A549 (cell line): ENCODE measurements at regions not wholly inside any gene's neighbourhood (a gene's known extent, or its start where the extent isn't known, plus 50 kb on each side); places are given as distances from the start of the nearest gene placed in this dataset.

Source experiments
- ATAC-seq, 2 experiments: fragments of 200-7000 bp in 1 of 2; fragments of >200 bp in 1 of 2; cut with Nextera tagmentation in 1 of 2; cut with Tn5 transposase in 1 of 2; 3 replicates each; pipeline versions ENCODE4 v1.8.0 to v1.9.1; 2018 to 2020; ENCODE audit warnings: mild to moderate bottlenecking in 1 of 2, moderate library complexity in 1 of 2
- CTCF ChIA-PET: fragments of 300-600 bp; sonication (Branson Sonifier 250); formaldehyde crosslinking; extraction: SDS; loops from one replicate; lab custom pipeline; 2021; ENCODE audit warnings: antibody characterized with exemption, inconsistent platforms; lab: Yijun Ruan, JAX
- POLR2A ChIA-PET: fragments of 350-600 bp; formaldehyde crosslinking; extraction: SDS; loops from one replicate; lab custom pipeline; 2021; ENCODE audit warnings: antibody characterized with exemption, inconsistent platforms; lab: Yijun Ruan, JAX
- DNase-seq, 2 experiments: peaks; one replicate each; pipeline versions ENCODE4 v3.0.0 to v3.0.0-alpha.2; 2011 to 2016; ENCODE audit warnings: low read depth in 1 of 2, low spot score in 1 of 2
- FAIRE-seq: peaks from 2 replicates; lab custom pipeline; 2011; peaks lifted over from hg19 to GRCh38; lab: Jason Lieb, UNC
- H3K27ac ChIP-seq, 2 experiments: fragments of >200 bp; sonication (Bioruptor Twin); formaldehyde crosslinking; 3 replicates each; pipeline ENCODE4 v1.5.1; 2016 to 2017
- H3K4me1 ChIP-seq: fragments of >200 bp; sonication (Bioruptor Twin); formaldehyde crosslinking; 3 replicates; pipeline ENCODE4 v1.6.1; 2016
- H3K4me2 ChIP-seq: fragments of >200 bp; sonication (Bioruptor Twin); formaldehyde crosslinking; 3 replicates; pipeline ENCODE4 v1.6.1; 2016
- H3K4me3 ChIP-seq: fragments of >200 bp; sonication (Bioruptor Twin); formaldehyde crosslinking; 3 replicates; pipeline ENCODE4 v1.5.1; 2016
- H3K9me3 ChIP-seq: fragments of >200 bp; sonication (Bioruptor Twin); formaldehyde crosslinking; 3 replicates; pipeline ENCODE4 v1.6.1; 2016
- CBX2 ChIP-seq: fragments of 200-600 bp; sonication (generic); IDR thresholded peaks from 2 replicates; pipeline ENCODE4 v1.6.1; 2016; ENCODE audit warnings: low read depth, mild to moderate bottlenecking, borderline replicate concordance
- CBX8 ChIP-seq: fragments of 200-600 bp; sonication (generic); IDR thresholded peaks from 2 replicates; pipeline ENCODE4 v1.6.1; 2016
- CEBPB ChIP-seq, 2 experiments: fragments of >200 bp in 1 of 2; sonication (Bioruptor Twin) in 1 of 2; formaldehyde crosslinking in 1 of 2; IDR thresholded peaks; 2 replicates each; pipeline ENCODE4 v1.6.1; 2012 to 2016
- EP300 ChIP-seq, 2 experiments: fragments of >200 bp; sonication (Bioruptor Twin); formaldehyde crosslinking; IDR thresholded peaks; 2 replicates in 1 of 2; 3 replicates in 1 of 2; pipeline ENCODE4 v1.6.1; 2016 to 2017
- FOSL2 ChIP-seq, 2 experiments: fragments of 450-650 bp in 1 of 2; fragments of >200 bp in 1 of 2; sonication (Bioruptor Twin) in 1 of 2; formaldehyde crosslinking; IDR thresholded peaks; 2 replicates each; pipeline versions ENCODE4 v1.5.0 to v1.6.1; 2016 to 2020; ENCODE audit warnings: mild to moderate bottlenecking in 1 of 2, moderate library complexity in 1 of 2
- HDAC2 ChIP-seq: fragments of 200-600 bp; sonication (generic); IDR thresholded peaks from 2 replicates; pipeline ENCODE4 v1.6.1; 2016
- HOXB5 ChIP-seq: fragments of 250-450 bp; sonication (Bioruptor Pico); IDR thresholded peaks from 2 replicates; pipeline ENCODE4 v1.5.0; 2020; ENCODE audit warnings: mild to moderate bottlenecking, moderate library complexity
- KDM1A ChIP-seq: fragments of 200-600 bp; sonication (generic); IDR thresholded peaks from 2 replicates; pipeline ENCODE4 v1.6.1; 2016; ENCODE audit warnings: low read depth, mild to moderate bottlenecking
- MAFK ChIP-seq: fragments of 450-650 bp; IDR thresholded peaks from 2 replicates; pipeline ENCODE4 v1.6.1; 2014; ENCODE audit not compliant: partially characterized antibody
- SMC3 ChIP-seq: fragments of >200 bp; sonication (Bioruptor Twin); formaldehyde crosslinking; IDR thresholded peaks from 3 replicates; pipeline ENCODE4 v1.6.1; 2018; ENCODE audit warnings: inconsistent platforms
- SREBF2 ChIP-seq: fragments of 450-650 bp; IDR thresholded peaks from 2 replicates; pipeline ENCODE4 v1.6.1; 2014; ENCODE audit warnings: mild to moderate bottlenecking, moderate library complexity
- TFCP2L1 ChIP-seq: fragments of 250-450 bp; sonication (Bioruptor Pico); IDR thresholded peaks from 2 replicates; pipeline ENCODE4 v1.5.0; 2021; ENCODE audit warnings: mild to moderate bottlenecking
- ZNF302 ChIP-seq: fragments of 250-450 bp; sonication (Bioruptor Pico); IDR thresholded peaks from 2 replicates; pipeline ENCODE4 v1.9.0; 2021; ENCODE audit warnings: inconsistent platforms, mild to moderate bottlenecking, moderate library complexity
- WGBS: methylation state at CpG from one replicate; pipeline ENCODE4 v1.1.6; 2017; ENCODE audit errors: missing lambda C conversion rate; 5-methylcytosine and 5-hydroxymethylcytosine counted together
- TF ChIP-seq, protein P1 (sequence below): IDR thresholded peaks from 2 replicates; pipeline ENCODE4 v1.6.1; 2012
- TF ChIP-seq, protein P2 (sequence below): fragments of 250-450 bp; sonication (Bioruptor Pico); IDR thresholded peaks from 2 replicates; pipeline ENCODE4 v1.5.0; 2021; ENCODE audit warnings: mild to moderate bottlenecking, moderate library complexity, borderline replicate concordance
- TF ChIP-seq, protein P3 (sequence below): fragments of >200 bp; sonication (Bioruptor Twin); formaldehyde crosslinking; IDR thresholded peaks from 3 replicates; pipeline ENCODE4 v1.5.1; 2016
- TF ChIP-seq, protein P4 (sequence below): fragments of 150-350 bp; IDR thresholded peaks from 2 replicates; pipeline ENCODE4 v1.6.1; 2014; ENCODE audit warnings: low read depth, mild to moderate bottlenecking, low read length
- TF ChIP-seq, protein P5 (sequence below): fragments of >200 bp; sonication (Bioruptor Twin); formaldehyde crosslinking; IDR thresholded peaks from 3 replicates; pipeline ENCODE4 v1.6.1; 2016
- TF ChIP-seq, protein P6 (sequence below): fragments of 250-450 bp; sonication (Bioruptor Pico); IDR thresholded peaks from 2 replicates; pipeline ENCODE4 v1.5.0; 2020; ENCODE audit warnings: low read depth, mild to moderate bottlenecking, moderate library complexity

DNA sequence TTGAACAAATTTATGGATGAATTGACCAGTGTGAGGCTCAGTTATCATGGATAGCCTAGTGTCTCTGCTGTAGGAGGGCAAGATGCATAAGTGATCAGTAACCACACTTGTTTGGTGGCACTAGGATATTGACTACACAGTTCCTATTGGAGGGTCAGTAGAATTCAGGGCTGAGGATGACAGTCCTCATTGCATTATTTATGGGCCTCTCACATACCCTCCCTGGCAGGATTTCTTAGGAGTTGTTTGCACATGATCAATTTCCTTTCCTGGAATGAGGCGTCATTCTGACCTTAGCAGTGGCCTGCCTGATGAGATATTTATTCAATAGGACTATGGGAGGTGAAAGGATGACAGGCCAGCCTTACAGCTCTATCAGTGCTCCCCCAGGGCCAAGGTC, 125.1 kb upstream of the AGBL1 start:
- no peak overlapping the region for H3K4me3 ChIP-seq
- DNase-seq (no peak), FAIRE-seq (no peak), ATAC-seq (no peak)
- ChIA-PET POLR2A (no interaction called here), CTCF (no interaction called here)
- WGBS, result 6% methylated on average over 1 of the region's 1 CpG
- no peak for TF ChIP-seq ZNF302 (CRISPR knock-in tag)
- no peak for TF ChIP-seq SREBF2
- TF ChIP-seq, protein P1, sequence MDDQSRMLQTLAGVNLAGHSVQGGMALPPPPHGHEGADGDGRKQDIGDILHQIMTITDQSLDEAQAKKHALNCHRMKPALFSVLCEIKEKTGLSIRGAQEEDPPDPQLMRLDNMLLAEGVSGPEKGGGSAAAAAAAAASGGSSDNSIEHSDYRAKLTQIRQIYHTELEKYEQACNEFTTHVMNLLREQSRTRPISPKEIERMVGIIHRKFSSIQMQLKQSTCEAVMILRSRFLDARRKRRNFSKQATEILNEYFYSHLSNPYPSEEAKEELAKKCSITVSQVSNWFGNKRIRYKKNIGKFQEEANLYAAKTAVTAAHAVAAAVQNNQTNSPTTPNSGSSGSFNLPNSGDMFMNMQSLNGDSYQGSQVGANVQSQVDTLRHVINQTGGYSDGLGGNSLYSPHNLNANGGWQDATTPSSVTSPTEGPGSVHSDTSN, result no peak
- no peak for TF ChIP-seq EP300 (IDR thresholded peaks at IDR 0.05)
- TF ChIP-seq CBX8, result no peak
- TF ChIP-seq FOSL2 (IDR thresholded peaks at IDR 0.05), result no peak
- TF ChIP-seq FOSL2 (CRISPR knock-in tag; IDR thresholded peaks at IDR 0.05), result no peak
- TF ChIP-seq, protein P2, sequence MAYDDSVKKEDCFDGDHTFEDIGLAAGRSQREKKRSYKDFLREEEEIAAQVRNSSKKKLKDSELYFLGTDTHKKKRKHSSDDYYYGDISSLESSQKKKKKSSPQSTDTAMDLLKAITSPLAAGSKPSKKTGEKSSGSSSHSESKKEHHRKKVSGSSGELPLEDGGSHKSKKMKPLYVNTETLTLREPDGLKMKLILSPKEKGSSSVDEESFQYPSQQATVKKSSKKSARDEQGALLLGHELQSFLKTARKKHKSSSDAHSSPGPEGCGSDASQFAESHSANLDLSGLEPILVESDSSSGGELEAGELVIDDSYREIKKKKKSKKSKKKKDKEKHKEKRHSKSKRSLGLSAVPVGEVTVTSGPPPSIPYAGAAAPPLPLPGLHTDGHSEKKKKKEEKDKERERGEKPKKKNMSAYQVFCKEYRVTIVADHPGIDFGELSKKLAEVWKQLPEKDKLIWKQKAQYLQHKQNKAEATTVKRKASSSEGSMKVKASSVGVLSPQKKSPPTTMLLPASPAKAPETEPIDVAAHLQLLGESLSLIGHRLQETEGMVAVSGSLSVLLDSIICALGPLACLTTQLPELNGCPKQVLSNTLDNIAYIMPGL (CRISPR knock-in tag), result no peak
- TF ChIP-seq, protein P3, sequence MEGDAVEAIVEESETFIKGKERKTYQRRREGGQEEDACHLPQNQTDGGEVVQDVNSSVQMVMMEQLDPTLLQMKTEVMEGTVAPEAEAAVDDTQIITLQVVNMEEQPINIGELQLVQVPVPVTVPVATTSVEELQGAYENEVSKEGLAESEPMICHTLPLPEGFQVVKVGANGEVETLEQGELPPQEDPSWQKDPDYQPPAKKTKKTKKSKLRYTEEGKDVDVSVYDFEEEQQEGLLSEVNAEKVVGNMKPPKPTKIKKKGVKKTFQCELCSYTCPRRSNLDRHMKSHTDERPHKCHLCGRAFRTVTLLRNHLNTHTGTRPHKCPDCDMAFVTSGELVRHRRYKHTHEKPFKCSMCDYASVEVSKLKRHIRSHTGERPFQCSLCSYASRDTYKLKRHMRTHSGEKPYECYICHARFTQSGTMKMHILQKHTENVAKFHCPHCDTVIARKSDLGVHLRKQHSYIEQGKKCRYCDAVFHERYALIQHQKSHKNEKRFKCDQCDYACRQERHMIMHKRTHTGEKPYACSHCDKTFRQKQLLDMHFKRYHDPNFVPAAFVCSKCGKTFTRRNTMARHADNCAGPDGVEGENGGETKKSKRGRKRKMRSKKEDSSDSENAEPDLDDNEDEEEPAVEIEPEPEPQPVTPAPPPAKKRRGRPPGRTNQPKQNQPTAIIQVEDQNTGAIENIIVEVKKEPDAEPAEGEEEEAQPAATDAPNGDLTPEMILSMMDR, result no peak
- no peak for TF ChIP-seq MAFK
- TF ChIP-seq HDAC2, result no peak
- TF ChIP-seq TFCP2L1, result no peak
- TF ChIP-seq KDM1A, result no peak
- TF ChIP-seq CEBPB (IDR thresholded peaks at IDR 0.05), result no peak
- no peak for TF ChIP-seq CBX2
- TF ChIP-seq HOXB5 (CRISPR knock-in tag), result no peak
- TF ChIP-seq, protein P4, sequence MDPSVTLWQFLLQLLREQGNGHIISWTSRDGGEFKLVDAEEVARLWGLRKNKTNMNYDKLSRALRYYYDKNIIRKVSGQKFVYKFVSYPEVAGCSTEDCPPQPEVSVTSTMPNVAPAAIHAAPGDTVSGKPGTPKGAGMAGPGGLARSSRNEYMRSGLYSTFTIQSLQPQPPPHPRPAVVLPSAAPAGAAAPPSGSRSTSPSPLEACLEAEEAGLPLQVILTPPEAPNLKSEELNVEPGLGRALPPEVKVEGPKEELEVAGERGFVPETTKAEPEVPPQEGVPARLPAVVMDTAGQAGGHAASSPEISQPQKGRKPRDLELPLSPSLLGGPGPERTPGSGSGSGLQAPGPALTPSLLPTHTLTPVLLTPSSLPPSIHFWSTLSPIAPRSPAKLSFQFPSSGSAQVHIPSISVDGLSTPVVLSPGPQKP, result no peak
- no peaks in the 10 kb centered on the region for H3K4me1 ChIP-seq
- no peak overlapping the region for H3K27ac ChIP-seq
- H3K4me2 ChIP-seq, result no peak overlapping the region
- no peaks in the 10 kb centered on the region for H3K9me3 ChIP-seq

DNA sequence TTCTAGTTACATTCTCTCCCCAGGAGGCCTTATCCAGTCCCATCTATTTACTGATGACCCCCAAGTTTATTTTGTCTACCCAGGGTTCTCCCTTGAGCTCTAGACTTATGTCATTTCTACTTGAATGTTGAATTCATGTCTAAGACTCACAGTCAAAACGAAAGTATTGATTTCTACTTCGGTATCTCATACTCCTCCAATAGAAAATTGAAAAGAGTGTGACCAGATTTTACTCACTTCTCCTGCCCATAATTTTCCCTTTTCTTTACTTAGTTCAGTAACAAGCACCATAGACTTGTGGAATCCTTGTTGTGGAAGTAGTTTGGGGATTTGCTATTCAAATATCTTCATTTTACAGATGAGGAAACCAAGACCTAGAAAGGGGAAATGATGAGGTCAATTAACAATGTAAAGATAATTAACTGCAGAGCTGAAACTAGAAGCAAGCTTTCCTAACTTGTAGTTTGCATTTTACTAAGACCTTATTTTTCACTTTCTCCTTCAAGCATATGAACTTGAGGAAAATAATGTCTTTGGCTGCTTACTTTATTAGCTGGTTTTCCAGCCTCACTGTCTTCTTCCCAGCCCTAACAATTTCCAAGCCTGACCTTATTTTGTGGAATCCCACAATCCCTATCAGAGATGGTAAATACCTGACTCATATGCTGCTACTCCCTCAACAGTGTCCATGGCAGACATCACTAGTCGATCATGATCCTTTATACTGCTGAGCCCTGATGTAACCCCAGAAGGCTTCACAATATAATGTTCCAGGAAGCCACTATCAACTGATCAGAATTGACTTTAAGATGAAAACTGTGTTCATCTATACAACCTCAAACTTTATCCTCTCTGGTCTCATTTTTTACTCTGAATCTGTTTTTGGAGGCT, 123.9 kb upstream of the AGBL1 start:
- ChIA-PET POLR2A (no interaction called here), CTCF (interaction anchor here (1.0 kb wide), 1 partner anchor 9 kb away, joined by 4 read pairs; no protein-coding TSS in a partner anchor)
- Histone ChIP-seq H3K4me1 (no peaks in the 10 kb centered on the region), H3K4me3 (no peak overlapping the region), H3K4me2 (no peak overlapping the region), H3K27ac (no peak overlapping the region), H3K9me3 (no peaks in the 10 kb centered on the region)
- DNase-seq (peak in 1 of 2 experiments; percentile 23), ATAC-seq (no peak), FAIRE-seq (peak; percentile 54)
- TF ChIP-seq, protein P5, sequence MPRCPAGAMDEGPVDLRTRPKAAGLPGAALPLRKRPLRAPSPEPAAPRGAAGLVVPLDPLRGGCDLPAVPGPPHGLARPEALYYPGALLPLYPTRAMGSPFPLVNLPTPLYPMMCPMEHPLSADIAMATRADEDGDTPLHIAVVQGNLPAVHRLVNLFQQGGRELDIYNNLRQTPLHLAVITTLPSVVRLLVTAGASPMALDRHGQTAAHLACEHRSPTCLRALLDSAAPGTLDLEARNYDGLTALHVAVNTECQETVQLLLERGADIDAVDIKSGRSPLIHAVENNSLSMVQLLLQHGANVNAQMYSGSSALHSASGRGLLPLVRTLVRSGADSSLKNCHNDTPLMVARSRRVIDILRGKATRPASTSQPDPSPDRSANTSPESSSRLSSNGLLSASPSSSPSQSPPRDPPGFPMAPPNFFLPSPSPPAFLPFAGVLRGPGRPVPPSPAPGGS, result no peak
- TF ChIP-seq, protein P6, sequence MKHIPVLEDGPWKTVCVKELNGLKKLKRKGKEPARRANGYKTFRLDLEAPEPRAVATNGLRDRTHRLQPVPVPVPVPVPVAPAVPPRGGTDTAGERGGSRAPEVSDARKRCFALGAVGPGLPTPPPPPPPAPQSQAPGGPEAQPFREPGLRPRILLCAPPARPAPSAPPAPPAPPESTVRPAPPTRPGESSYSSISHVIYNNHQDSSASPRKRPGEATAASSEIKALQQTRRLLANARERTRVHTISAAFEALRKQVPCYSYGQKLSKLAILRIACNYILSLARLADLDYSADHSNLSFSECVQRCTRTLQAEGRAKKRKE (CRISPR knock-in tag), result no peak
- TF ChIP-seq SMC3, result no peak
- WGBS, result 6% methylated on average over 3 of the region's 3 CpGs
